Retina (tissue), 1 donor: ENCODE measurements at regions not wholly inside any gene's neighbourhood (a gene's known extent, or its start where the extent isn't known, plus 50 kb on each side); places are given as distances from the start of the nearest gene placed in this dataset.

Experiments
- DNase-seq: peaks from one replicate; pipeline ENCODE4 v3.0.0-alpha.2; 2016

GRCh38 chr2:138105358-138105757 lies 141.1 kb downstream of the HNMT start:
- no peak for DNase-seq

GRCh38 chr2:138106606-138107005 lies 142.3 kb downstream of the HNMT start:
- DNase-seq = no peak

- no peak for DNase-seq
Measured at GRCh38 chr2:138107288-138107687, 143.0 kb downstream of the HNMT start.

- DNase-seq = no peak
Measured at GRCh38 chr2:138110453-138111083, 146.3 kb downstream of the HNMT start.

- no peak for DNase-seq
Measured at GRCh38 chr2:138112536-138112935, 148.3 kb downstream of the HNMT start.

GRCh38 chr2:138113871-138114525 lies 149.7 kb downstream of the HNMT start:
- DNase-seq = no peak

- DNase-seq = no peak
Measured at GRCh38 chr2:138115666-138116065, 151.4 kb downstream of the HNMT start.

GRCh38 chr2:138116456-138116855 lies 152.2 kb downstream of the HNMT start:
- DNase-seq = no peak

- no peak for DNase-seq
Measured at GRCh38 chr2:138121666-138122661, 157.7 kb downstream of the HNMT start.

- DNase-seq = no peak
Measured at GRCh38 chr2:138122891-138123290, 158.6 kb downstream of the HNMT start.

GRCh38 chr2:138123741-138124140 lies 159.5 kb downstream of the HNMT start:
- no peak for DNase-seq

- DNase-seq = no peak
Measured at GRCh38 chr2:138124521-138124920, 160.2 kb downstream of the HNMT start.

GRCh38 chr2:138125306-138126288 lies 161.3 kb downstream of the HNMT start:
- DNase-seq = no peak

GRCh38 chr2:138132108-138132507 lies 167.8 kb downstream of the HNMT start:
- no peak for DNase-seq

- no peak for DNase-seq
Measured at GRCh38 chr2:138137949-138138348, 173.7 kb downstream of the HNMT start.

GRCh38 chr2:138147796-138148195 lies 183.5 kb downstream of the HNMT start:
- DNase-seq = no peak

GRCh38 chr2:138155304-138155703 lies 191.0 kb downstream of the HNMT start:
- DNase-seq = no peak

- no peak for DNase-seq
Measured at GRCh38 chr2:138157372-138157771, 193.1 kb downstream of the HNMT start.

GRCh38 chr2:138170485-138170884 lies 206.2 kb downstream of the HNMT start:
- DNase-seq = no peak

- DNase-seq = no peak
Measured at GRCh38 chr2:138171244-138171643, 207.0 kb downstream of the HNMT start.

- no peak for DNase-seq
Measured at GRCh38 chr2:138175066-138175465, 210.8 kb downstream of the HNMT start.

GRCh38 chr2:138176862-138177439 lies 212.7 kb downstream of the HNMT start:
- DNase-seq = no peak
